HL-60 (cell line): ENCODE measurements at regions not wholly inside any gene's neighbourhood (a gene's known extent, or its start where the extent isn't known, plus 50 kb on each side); places are given as distances from the start of the nearest gene placed in this dataset.

Experiments
- POLR2AphosphoS5 ChIP-seq: IDR thresholded peaks from 2 replicates; pipeline ENCODE4 v1.6.1; 2012; ENCODE audit warnings: low read depth
- TF ChIP-seq, protein P1 (sequence below): IDR thresholded peaks from one replicate; pipeline ENCODE4 v1.5.1; 2011; ENCODE audit warnings: low read length, control low read depth, inconsistent platforms; ENCODE audit not compliant: insufficient read depth
- TF ChIP-seq, protein P2 (sequence below): IDR thresholded peaks from 2 replicates; pipeline ENCODE4 v1.6.1; 2012; ENCODE audit warnings: low read depth; ENCODE audit not compliant: insufficient replicate concordance

DNA sequence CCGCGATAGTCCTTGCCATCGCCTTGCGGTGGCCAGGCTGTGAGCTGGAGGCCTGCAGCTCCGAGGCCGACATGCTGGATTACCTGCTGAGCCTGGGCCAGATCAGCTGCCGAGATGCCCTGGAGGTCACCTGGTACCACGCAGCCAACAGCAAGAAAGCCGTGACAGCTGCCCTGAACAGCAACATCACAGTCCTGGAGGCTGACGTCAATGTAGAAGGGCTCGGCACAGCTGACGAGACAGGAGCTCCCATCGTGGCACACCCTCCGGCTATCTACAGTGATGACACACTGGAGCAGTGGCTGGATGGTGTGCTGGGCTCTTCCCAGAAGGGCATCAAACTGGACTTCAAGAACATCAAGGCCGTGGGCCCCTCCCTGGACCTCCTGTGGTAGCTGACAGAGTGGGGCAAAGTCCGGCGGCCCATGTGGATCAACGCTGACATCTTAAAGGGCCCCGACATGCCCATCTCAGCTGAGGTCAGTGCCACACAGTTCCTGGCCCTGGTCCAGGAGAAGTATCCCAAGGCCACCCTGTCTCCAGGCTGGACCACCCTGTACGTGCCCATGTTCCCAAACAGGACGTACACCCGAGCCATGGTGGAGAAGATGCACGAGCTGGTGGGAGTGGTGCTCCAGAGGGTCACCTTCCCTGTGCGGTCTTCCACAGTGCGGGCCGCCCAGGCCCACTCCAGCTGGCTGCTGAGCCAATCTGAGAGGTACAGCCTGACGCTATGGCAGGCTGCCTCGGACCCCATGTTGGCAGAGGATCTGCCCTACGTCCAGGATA, 70.2 kb downstream of the FAM43A start:
- TF ChIP-seq, protein P1, sequence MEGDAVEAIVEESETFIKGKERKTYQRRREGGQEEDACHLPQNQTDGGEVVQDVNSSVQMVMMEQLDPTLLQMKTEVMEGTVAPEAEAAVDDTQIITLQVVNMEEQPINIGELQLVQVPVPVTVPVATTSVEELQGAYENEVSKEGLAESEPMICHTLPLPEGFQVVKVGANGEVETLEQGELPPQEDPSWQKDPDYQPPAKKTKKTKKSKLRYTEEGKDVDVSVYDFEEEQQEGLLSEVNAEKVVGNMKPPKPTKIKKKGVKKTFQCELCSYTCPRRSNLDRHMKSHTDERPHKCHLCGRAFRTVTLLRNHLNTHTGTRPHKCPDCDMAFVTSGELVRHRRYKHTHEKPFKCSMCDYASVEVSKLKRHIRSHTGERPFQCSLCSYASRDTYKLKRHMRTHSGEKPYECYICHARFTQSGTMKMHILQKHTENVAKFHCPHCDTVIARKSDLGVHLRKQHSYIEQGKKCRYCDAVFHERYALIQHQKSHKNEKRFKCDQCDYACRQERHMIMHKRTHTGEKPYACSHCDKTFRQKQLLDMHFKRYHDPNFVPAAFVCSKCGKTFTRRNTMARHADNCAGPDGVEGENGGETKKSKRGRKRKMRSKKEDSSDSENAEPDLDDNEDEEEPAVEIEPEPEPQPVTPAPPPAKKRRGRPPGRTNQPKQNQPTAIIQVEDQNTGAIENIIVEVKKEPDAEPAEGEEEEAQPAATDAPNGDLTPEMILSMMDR = no peak
- TF ChIP-seq, protein P2, sequence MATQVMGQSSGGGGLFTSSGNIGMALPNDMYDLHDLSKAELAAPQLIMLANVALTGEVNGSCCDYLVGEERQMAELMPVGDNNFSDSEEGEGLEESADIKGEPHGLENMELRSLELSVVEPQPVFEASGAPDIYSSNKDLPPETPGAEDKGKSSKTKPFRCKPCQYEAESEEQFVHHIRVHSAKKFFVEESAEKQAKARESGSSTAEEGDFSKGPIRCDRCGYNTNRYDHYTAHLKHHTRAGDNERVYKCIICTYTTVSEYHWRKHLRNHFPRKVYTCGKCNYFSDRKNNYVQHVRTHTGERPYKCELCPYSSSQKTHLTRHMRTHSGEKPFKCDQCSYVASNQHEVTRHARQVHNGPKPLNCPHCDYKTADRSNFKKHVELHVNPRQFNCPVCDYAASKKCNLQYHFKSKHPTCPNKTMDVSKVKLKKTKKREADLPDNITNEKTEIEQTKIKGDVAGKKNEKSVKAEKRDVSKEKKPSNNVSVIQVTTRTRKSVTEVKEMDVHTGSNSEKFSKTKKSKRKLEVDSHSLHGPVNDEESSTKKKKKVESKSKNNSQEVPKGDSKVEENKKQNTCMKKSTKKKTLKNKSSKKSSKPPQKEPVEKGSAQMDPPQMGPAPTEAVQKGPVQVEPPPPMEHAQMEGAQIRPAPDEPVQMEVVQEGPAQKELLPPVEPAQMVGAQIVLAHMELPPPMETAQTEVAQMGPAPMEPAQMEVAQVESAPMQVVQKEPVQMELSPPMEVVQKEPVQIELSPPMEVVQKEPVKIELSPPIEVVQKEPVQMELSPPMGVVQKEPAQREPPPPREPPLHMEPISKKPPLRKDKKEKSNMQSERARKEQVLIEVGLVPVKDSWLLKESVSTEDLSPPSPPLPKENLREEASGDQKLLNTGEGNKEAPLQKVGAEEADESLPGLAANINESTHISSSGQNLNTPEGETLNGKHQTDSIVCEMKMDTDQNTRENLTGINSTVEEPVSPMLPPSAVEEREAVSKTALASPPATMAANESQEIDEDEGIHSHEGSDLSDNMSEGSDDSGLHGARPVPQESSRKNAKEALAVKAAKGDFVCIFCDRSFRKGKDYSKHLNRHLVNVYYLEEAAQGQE = no peak
- TF ChIP-seq POLR2AphosphoS5 = no peak
